ENCODE measurements at regions not wholly inside any gene's neighbourhood (a gene's known extent, or its start where the extent isn't known, plus 50 kb on each side); places are given as distances from the start of the nearest gene placed in this dataset.

DNA sequence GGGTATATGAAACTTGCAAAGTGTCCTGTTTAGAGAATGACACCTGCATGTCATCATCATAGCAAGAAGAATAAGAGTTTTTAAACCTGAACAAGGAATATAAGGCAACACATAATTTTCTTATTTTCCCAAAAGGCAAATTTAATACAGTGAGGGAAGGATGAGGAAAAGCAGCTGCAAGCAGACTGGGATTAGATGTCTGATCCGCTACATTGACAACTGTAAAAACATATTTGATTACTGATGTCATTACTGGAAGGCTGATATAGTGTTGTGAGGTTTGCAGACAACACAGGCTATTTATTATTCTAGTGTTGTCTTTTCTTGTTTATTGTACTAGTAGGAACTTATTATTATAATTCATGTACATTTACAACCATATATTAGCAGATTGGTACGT is 528.7 kb downstream of the ZIC1 start:
- no peak for TF ChIP-seq POLR2A (IDR thresholded peaks at IDR 0.05)
- TF ChIP-seq POLR2AphosphoS5 (IDR thresholded peaks at IDR 0.05; ENCODE audit: insufficient read depth in 1 of 2, low read depth in 1 of 2), result no peak
- TF ChIP-seq, protein P1, sequence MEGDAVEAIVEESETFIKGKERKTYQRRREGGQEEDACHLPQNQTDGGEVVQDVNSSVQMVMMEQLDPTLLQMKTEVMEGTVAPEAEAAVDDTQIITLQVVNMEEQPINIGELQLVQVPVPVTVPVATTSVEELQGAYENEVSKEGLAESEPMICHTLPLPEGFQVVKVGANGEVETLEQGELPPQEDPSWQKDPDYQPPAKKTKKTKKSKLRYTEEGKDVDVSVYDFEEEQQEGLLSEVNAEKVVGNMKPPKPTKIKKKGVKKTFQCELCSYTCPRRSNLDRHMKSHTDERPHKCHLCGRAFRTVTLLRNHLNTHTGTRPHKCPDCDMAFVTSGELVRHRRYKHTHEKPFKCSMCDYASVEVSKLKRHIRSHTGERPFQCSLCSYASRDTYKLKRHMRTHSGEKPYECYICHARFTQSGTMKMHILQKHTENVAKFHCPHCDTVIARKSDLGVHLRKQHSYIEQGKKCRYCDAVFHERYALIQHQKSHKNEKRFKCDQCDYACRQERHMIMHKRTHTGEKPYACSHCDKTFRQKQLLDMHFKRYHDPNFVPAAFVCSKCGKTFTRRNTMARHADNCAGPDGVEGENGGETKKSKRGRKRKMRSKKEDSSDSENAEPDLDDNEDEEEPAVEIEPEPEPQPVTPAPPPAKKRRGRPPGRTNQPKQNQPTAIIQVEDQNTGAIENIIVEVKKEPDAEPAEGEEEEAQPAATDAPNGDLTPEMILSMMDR (IDR thresholded peaks at IDR 0.05), result no peak
- H3K27ac ChIP-seq, result no peak overlapping the region
- DNase-seq (ENCODE audit: extremely low spot score in 2 of 2), result no peak
- H3K36me3 ChIP-seq, result no peaks in the 10 kb centered on the region
- no peaks in the 10 kb centered on the region for H3K27me3 ChIP-seq
- intact Hi-C loops (cut with DNase I), result no loop called here
- no peak overlapping the region for H3K4me3 ChIP-seq
- no peaks in the 10 kb centered on the region for H3K9me3 ChIP-seq
- no peaks in the 10 kb centered on the region for H3K4me1 ChIP-seq

DNA sequence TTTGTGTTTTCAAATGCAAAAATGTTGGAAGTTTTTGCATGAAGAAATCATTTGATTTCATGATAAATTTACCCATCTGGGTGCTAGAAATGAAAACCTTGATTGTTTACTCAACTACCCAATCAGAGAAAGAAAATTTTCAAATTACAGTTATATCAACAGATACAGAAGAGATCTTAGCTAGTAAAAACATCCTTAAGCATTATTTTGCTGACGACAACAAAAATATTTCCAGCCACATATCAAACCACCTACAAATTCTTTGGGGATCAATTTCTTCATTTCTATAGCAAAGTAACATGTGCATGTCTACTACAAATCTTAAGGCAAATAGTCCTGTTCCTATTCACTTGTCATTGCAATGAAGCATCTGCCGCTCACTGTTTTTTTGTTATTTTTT is 530.3 kb downstream of the ZIC1 start:
- no peak for DNase-seq (ENCODE audit: extremely low spot score in 2 of 2)
- Histone ChIP-seq H3K27ac (no peak overlapping the region), H3K9me3 (no peaks in the 10 kb centered on the region), H3K36me3 (no peaks in the 10 kb centered on the region), H3K27me3 (no peaks in the 10 kb centered on the region), H3K4me3 (no peak overlapping the region), H3K4me1 (no peaks in the 10 kb centered on the region)
- intact Hi-C loops (cut with DNase I), result no loop called here
- TF ChIP-seq, protein P1 (IDR thresholded peaks at IDR 0.05), result no peak
- no peak for TF ChIP-seq POLR2A (IDR thresholded peaks at IDR 0.05)
- no peak for TF ChIP-seq POLR2AphosphoS5 (IDR thresholded peaks at IDR 0.05; ENCODE audit: insufficient read depth in 1 of 2, low read depth in 1 of 2)

DNA sequence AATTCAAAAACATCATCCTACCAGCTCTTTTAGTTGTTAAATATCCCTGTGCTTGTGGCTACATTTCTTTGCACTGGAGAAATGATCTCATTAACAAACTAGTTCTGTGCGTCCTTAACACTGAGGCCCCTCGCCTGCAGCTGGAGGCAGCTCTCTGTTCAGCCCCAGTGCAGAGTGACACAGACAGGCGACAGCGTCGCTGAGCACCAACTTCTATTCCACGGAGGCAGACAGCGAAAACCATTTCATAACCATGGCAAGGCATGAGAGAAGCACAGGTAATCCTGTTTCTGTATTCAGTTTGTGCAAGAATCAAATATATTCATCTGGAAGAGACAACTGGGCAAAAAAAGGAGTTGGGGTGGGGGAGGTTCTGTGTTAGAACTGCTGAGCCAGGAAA is 530.7 kb downstream of the ZIC1 start:
- no peak for DNase-seq (ENCODE audit: extremely low spot score in 2 of 2)
- intact Hi-C loops (cut with DNase I), result no loop called here
- Histone ChIP-seq H3K36me3 (no peaks in the 10 kb centered on the region), H3K9me3 (no peaks in the 10 kb centered on the region), H3K27ac (no peak overlapping the region), H3K4me1 (no peaks in the 10 kb centered on the region), H3K27me3 (no peaks in the 10 kb centered on the region), H3K4me3 (no peak overlapping the region)
- TF ChIP-seq, protein P1 (IDR thresholded peaks at IDR 0.05), result no peak
- TF ChIP-seq POLR2AphosphoS5 (IDR thresholded peaks at IDR 0.05; ENCODE audit: insufficient read depth in 1 of 2, low read depth in 1 of 2), result no peak
- no peak for TF ChIP-seq POLR2A (IDR thresholded peaks at IDR 0.05)

DNA sequence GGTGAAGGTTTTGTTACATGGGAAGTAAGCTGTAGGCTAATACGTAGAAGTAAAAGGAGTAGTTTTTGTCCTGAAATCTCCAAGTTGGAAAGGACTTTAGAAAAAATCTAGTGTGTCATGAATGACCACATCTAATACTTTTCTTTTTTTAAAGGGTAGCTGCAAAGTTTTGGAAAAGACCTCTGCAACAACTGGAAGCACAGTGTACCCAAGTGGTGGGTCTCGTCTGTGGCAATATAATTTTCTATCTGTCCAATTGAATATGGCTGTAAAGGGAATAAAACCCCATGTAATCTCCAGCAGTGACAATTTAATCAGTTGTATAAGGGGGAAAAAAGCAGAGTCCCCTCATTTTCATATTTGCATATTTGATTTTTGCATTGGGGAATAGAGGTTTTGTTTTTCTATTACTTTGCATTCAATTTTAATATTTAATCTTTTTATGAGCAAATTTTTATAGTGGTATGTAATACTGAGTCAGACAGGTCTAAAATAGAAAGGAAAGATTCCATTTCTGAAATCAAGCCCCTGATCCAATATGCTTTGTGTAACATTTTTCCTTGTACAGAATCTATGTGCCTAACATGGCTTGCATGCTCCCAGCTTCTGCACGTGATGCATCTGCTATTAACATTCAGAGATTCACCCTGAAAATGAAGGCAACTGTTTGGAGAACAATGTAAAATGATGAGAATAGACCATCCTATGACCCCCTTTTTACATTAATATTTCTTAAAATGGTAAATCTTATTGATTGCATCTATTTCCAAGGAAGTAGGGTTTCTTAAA is 531.4 kb downstream of the ZIC1 start:
- DNase-seq (ENCODE audit: extremely low spot score in 2 of 2), result no peak
- Histone ChIP-seq H3K9me3 (no peaks in the 10 kb centered on the region), H3K27me3 (no peaks in the 10 kb centered on the region), H3K27ac (no peak overlapping the region), H3K4me1 (peaks cover 3% of the 10 kb centered on the region), H3K36me3 (no peaks in the 10 kb centered on the region), H3K4me3 (no peak overlapping the region)
- TF ChIP-seq POLR2A (IDR thresholded peaks at IDR 0.05), result no peak
- TF ChIP-seq, protein P1 (IDR thresholded peaks at IDR 0.05), result no peak
- TF ChIP-seq POLR2AphosphoS5 (IDR thresholded peaks at IDR 0.05; ENCODE audit: insufficient read depth in 1 of 2, low read depth in 1 of 2), result no peak
- intact Hi-C loops (cut with DNase I), result no loop called here

DNA sequence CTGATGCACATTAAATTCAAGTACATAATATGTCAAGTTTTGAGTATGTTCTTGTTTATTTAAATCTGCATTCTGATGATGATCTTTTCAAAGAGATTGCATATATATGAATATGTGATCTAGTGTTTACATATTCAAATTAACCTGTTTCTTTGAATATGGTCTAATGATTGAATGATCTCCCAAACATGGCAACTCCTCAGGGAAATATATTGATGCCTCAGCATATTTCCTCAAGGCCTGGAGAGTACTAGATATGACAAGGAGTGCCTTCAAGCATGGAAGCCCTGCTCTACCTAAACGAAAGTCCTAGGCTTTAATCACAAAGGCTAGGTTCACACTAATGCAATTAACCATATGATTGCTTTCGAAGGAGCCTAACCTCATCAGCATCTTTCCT is 532.8 kb downstream of the ZIC1 start:
- intact Hi-C loops (cut with DNase I), result no loop called here
- TF ChIP-seq POLR2A (IDR thresholded peaks at IDR 0.05), result no peak
- TF ChIP-seq POLR2AphosphoS5 (IDR thresholded peaks at IDR 0.05; ENCODE audit: insufficient read depth in 1 of 2, low read depth in 1 of 2), result no peak
- TF ChIP-seq, protein P1 (IDR thresholded peaks at IDR 0.05), result no peak

More for the DNA sequence above, 532.8 kb downstream of the ZIC1 start:
- Histone ChIP-seq H3K27me3 (no peaks in the 10 kb centered on the region), H3K4me1 (peaks cover 13% of the 10 kb centered on the region), H3K9me3 (no peaks in the 10 kb centered on the region), H3K4me3 (no peak overlapping the region), H3K27ac (no peak overlapping the region), H3K36me3 (no peaks in the 10 kb centered on the region)
- DNase-seq (ENCODE audit: extremely low spot score in 2 of 2), result no peak
